ENCODE measurements at regions not wholly inside any gene's neighbourhood (a gene's known extent, or its start where the extent isn't known, plus 50 kb on each side); places are given as distances from the start of the nearest gene placed in this dataset.

DNA sequence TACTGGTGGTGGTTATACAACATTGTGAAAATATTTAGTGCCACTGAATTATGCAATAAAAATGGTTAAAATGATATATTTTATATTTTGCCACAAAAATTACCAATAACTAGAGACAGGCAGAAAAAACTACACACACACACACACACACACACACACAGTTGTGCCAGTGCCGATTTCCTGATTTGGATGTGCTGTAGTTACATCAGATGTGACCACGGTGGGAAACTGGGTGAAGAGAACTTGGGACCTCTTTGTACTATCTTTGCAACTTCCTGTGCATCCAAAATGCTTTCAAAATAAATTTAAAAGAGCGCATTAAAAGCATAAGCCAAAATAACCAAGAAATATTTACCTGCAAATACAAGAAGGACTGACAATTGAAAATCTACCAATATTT is 61.6 kb upstream of the CCBE1 start:
- DNase-seq (ENCODE audit: low read depth, low spot score), result no peak

DNA sequence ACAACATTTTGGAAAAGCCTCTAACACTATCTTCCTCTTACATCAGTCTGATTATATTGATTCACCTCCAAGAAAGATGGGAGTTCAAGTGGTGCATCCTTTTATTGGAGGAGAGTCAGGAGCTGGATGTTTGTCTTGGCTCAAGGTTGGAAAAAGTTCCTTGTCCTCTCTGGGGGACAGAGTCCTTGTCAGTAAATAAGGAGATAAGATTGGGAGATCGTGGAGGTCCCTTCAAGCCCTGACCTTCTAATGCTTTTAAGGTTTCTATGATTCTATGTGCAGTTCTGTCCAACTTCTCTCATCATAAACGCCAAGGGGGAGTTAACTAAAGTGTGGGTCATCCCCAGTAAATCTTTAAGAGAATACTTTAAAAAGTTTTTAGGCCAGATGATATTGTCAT is 60.9 kb upstream of the CCBE1 start:
- DNase-seq (ENCODE audit: low read depth, low spot score), result no peak

DNA sequence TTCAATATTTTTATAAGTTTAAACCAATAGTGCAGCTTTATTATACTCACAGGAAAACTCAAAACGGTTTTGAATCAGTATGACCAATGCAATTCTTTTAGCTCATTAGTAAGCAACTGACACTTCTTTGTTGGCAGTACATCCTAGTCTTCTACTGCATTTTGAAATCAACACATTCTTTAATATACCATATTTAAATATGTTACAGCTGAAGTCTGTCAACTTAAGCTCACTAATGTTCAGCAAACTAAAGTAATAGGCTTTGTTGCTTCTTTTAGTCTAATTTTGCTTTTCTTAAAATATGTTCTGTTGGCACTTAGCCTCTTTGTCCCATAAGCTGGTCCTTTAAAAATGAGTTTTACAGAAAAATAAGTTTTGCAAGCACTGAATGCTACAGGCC is 55.4 kb upstream of the CCBE1 start:
- DNase-seq (ENCODE audit: low read depth, low spot score), result no peak

DNA sequence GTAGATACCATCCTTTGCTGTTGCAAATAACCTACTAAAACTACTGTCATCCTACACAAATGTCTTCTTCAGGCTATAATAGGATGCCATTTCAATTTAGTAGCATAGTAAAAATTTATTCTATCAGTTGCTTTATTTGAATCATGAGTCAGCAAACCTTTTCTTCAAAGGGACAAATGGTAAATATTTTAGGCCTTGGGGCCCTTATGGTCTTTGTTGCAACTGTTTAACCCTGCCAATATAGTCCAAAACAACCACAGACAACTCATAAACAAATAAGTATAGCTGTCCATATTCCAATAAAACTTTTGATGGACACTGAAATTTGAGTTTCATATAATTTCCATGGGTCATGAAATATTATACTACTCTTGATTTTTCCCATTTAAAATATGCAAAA is 54.0 kb upstream of the CCBE1 start:
- no peak for DNase-seq (ENCODE audit: low read depth, low spot score)

DNA sequence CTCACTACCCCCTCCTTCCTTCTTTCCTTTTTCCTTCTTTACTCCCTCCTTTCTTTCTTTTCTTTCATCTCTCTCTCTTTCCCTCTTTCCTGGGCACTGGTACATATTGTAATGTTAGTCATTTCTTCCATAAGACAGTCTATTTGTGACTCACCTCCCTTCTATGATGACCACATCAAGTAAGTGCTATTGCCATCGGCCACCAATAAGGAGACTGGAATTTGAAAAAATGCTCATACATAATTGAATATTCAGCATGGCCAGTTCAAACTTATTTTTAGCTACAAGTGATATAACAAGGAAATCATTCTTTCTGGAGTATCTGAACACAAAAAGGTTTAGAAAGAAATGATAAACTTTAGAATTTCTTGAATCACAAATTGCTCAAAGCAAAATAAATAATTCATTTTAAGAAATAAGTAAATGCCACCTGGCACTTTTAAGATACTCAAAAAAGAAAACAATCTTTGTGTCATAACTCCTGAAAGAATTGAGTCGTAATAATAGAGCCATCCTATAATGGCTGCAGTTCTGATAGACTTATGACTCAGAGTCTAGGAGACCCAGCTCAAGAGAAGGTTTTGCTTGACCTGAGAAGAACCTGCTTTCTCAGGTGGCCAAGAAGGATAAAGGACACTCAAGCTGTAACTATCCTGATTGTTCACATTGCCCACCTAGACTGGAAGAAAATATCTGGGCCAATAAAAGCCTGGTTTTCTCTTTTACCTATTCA is 51.6 kb upstream of the CCBE1 start:
- no peak for DNase-seq (ENCODE audit: low read depth, low spot score)

All from ELF-1 (cell line).